ENCODE measurements at regions not wholly inside any gene's neighbourhood (a gene's known extent, or its start where the extent isn't known, plus 50 kb on each side); places are given as distances from the start of the nearest gene placed in this dataset.

DNA sequence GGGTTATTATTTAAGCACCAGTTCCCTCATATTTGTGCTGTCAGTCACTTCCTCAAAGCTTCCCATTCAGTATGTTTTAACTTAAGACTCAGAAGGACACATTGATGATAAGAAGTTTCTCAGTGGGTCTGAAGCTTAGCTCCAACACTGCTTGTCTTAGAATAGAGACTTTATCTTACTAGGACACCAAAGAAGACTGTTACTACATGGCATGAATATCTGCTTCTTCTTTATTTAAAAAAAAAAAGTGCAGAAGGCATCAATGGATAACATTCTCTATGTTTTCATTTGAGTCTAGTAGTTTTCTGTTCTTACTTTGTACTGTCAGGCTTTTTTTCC is 404.2 kb downstream of the DAD1 start:
- no peak for TF ChIP-seq CTCF (IDR thresholded peaks at IDR 0.05; ENCODE audit: low read depth, low read length)
- Histone ChIP-seq H3K9me3 (ENCODE audit: severe bottlenecking) (no peaks in the 10 kb centered on the region), H3K27ac (no peak overlapping the region), H3K27me3 (ENCODE audit: insufficient read depth, low read depth, severe bottlenecking) (peaks cover 40% of the 10 kb centered on the region), H3K4me3 (ENCODE audit: low read depth, low read length) (no peak overlapping the region), H3K36me3 (no peaks in the 10 kb centered on the region)
- DNase-seq, result no peak

- H3K36me3 ChIP-seq, result no peaks in the 10 kb centered on the region
- H3K9me3 ChIP-seq (ENCODE audit: severe bottlenecking), result no peaks in the 10 kb centered on the region
- H3K27ac ChIP-seq, result no peak overlapping the region
- H3K27me3 ChIP-seq (ENCODE audit: insufficient read depth, low read depth, severe bottlenecking), result peaks cover 43% of the 10 kb centered on the region
- no peak for DNase-seq
- no peak for TF ChIP-seq CTCF (IDR thresholded peaks at IDR 0.05; ENCODE audit: low read depth, low read length)
- H3K4me3 ChIP-seq (ENCODE audit: low read depth, low read length), result no peak overlapping the region
These were observed 404.7 kb downstream of the DAD1 start for GRCh38 chr14:22184157-22184829.

- Histone ChIP-seq H3K4me3 (ENCODE audit: low read depth, low read length) (no peak overlapping the region), H3K36me3 (no peaks in the 10 kb centered on the region), H3K27ac (no peak overlapping the region), H3K9me3 (ENCODE audit: severe bottlenecking) (no peaks in the 10 kb centered on the region), H3K27me3 (ENCODE audit: insufficient read depth, low read depth, severe bottlenecking) (peaks cover 59% of the 10 kb centered on the region)
- no peak for TF ChIP-seq CTCF (IDR thresholded peaks at IDR 0.05; ENCODE audit: low read depth, low read length)
- DNase-seq, result no peak
These were observed 409.0 kb downstream of the DAD1 start for GRCh38 chr14:22180045-22180444.

- Histone ChIP-seq H3K9me3 (ENCODE audit: severe bottlenecking) (no peaks in the 10 kb centered on the region), H3K27me3 (ENCODE audit: insufficient read depth, low read depth, severe bottlenecking) (peaks cover 65% of the 10 kb centered on the region), H3K4me3 (ENCODE audit: low read depth, low read length) (no peak overlapping the region), H3K27ac (no peak overlapping the region), H3K36me3 (no peaks in the 10 kb centered on the region)
- TF ChIP-seq CTCF (IDR thresholded peaks at IDR 0.05; ENCODE audit: low read depth, low read length), result no peak
- DNase-seq, result no peak
These were observed 409.8 kb downstream of the DAD1 start for GRCh38 chr14:22179190-22179589.

GRCh38 chr14:22178333-22178839 is 410.6 kb downstream of the DAD1 start:
- Histone ChIP-seq H3K36me3 (no peaks in the 10 kb centered on the region), H3K27me3 (ENCODE audit: insufficient read depth, low read depth, severe bottlenecking) (peaks cover 72% of the 10 kb centered on the region), H3K27ac (no peak overlapping the region), H3K9me3 (ENCODE audit: severe bottlenecking) (no peaks in the 10 kb centered on the region), H3K4me3 (ENCODE audit: low read depth, low read length) (no peak overlapping the region)
- no peak for TF ChIP-seq CTCF (IDR thresholded peaks at IDR 0.05; ENCODE audit: low read depth, low read length)
- no peak for DNase-seq

- H3K27ac ChIP-seq, result no peak overlapping the region
- no peak for TF ChIP-seq CTCF (IDR thresholded peaks at IDR 0.05; ENCODE audit: low read depth, low read length)
These were observed 411.2 kb downstream of the DAD1 start for GRCh38 chr14:22177870-22178269.

More at GRCh38 chr14:22177870-22178269, 411.2 kb downstream of the DAD1 start:
- Histone ChIP-seq H3K4me3 (ENCODE audit: low read depth, low read length) (no peak overlapping the region), H3K27me3 (ENCODE audit: insufficient read depth, low read depth, severe bottlenecking) (peaks cover 74% of the 10 kb centered on the region), H3K36me3 (no peaks in the 10 kb centered on the region), H3K9me3 (ENCODE audit: severe bottlenecking) (no peaks in the 10 kb centered on the region)
- no peak for DNase-seq
